Mesenchymal stem cell (in vitro differentiated cells and primary cell): ENCODE measurements at regions not wholly inside any gene's neighbourhood (a gene's known extent, or its start where the extent isn't known, plus 50 kb on each side); places are given as distances from the start of the nearest gene placed in this dataset.

Experiments used
- DNase-seq: peaks from one replicate; pipeline ENCODE4 v3.0.0-alpha.2; 2013
- H2AFZ ChIP-seq: one replicate; pipeline ENCODE4 v1.6.1; 2013; ENCODE audit warnings: low read depth, mild to moderate bottlenecking, control low read depth, inconsistent platforms, low read length, moderate library complexity
- H2AK5ac ChIP-seq: 2 replicates; pipeline ENCODE4 v1.6.1; 2013; ENCODE audit warnings: low read length, moderate library complexity, mild to moderate bottlenecking, inconsistent platforms; ENCODE audit not compliant: severe bottlenecking
- H2BK120ac ChIP-seq: one replicate; pipeline ENCODE4 v1.6.1; 2013; ENCODE audit warnings: low read depth, mild to moderate bottlenecking, inconsistent platforms, low read length, moderate library complexity
- H2BK12ac ChIP-seq, 2 experiments: one replicate each; pipeline ENCODE4 v1.6.1; 2013; ENCODE audit warnings: inconsistent platforms in 2 of 2, low read length in 2 of 2, mild to moderate bottlenecking in 2 of 2, moderate library complexity in 2 of 2, control low read depth in 1 of 2
- H2BK15ac ChIP-seq: one replicate; pipeline ENCODE4 v1.6.1; 2013; ENCODE audit warnings: mild to moderate bottlenecking, low read depth, inconsistent platforms; ENCODE audit not compliant: poor library complexity, severe bottlenecking
- H2BK5ac ChIP-seq: 2 replicates; pipeline ENCODE4 v1.6.1; 2013; ENCODE audit warnings: low read depth, mild to moderate bottlenecking, low read length, control low read depth, inconsistent platforms; ENCODE audit not compliant: poor library complexity, severe bottlenecking
- H3K14ac ChIP-seq, 2 experiments: one replicate each; pipeline ENCODE4 v1.6.1; 2013; ENCODE audit warnings: inconsistent platforms in 2 of 2, low read length in 2 of 2, control low read depth in 1 of 2, mild to moderate bottlenecking in 1 of 2, moderate library complexity in 1 of 2
- H3K18ac ChIP-seq, 2 experiments: one replicate each; pipeline ENCODE4 v1.6.1; 2013; ENCODE audit warnings: inconsistent platforms in 2 of 2, low read length in 2 of 2, control low read depth in 1 of 2, low read depth in 1 of 2, mild to moderate bottlenecking in 1 of 2
- H3K23ac ChIP-seq, 2 experiments: one replicate each; pipeline ENCODE4 v1.6.1; 2013; ENCODE audit warnings: inconsistent platforms in 2 of 2, low read length in 2 of 2, mild to moderate bottlenecking in 2 of 2, moderate library complexity in 2 of 2, control low read depth in 1 of 2
- H3K27ac ChIP-seq: 2 replicates; pipeline ENCODE4 v1.5.1; 2013; ENCODE audit warnings: mild to moderate bottlenecking, moderate library complexity, low read length, control low read depth, inconsistent platforms; ENCODE audit not compliant: poor library complexity, severe bottlenecking
- H3K27me3 ChIP-seq, 2 experiments: 2 replicates each; pipeline versions ENCODE4 v1.6.1 to v1.7.0; 2013; ENCODE audit warnings: low read length in 2 of 2, mild to moderate bottlenecking in 2 of 2, moderate library complexity in 2 of 2, control low read depth in 1 of 2, inconsistent platforms in 1 of 2; ENCODE audit not compliant: control insufficient read depth in 1 of 2, insufficient read depth in 1 of 2
- H3K36me3 ChIP-seq, 2 experiments: 2 replicates each; pipeline versions ENCODE4 v1.6.1 to v1.7.0; 2013; ENCODE audit warnings: low read length in 2 of 2, control low read depth in 1 of 2, inconsistent platforms in 1 of 2, low read depth in 1 of 2, mild to moderate bottlenecking in 1 of 2; ENCODE audit not compliant: insufficient read depth in 2 of 2, control insufficient read depth in 1 of 2
- H3K4ac ChIP-seq, 2 experiments: one replicate each; pipeline ENCODE4 v1.6.1; 2013; ENCODE audit warnings: inconsistent platforms in 2 of 2, low read length in 2 of 2, mild to moderate bottlenecking in 2 of 2, moderate library complexity in 2 of 2, control low read depth in 1 of 2, low read depth in 1 of 2
- H3K4me1 ChIP-seq: 2 replicates; pipeline ENCODE4 v1.6.1; 2013; ENCODE audit warnings: low read depth, low read length, control low read depth; ENCODE audit not compliant: control insufficient read depth, insufficient read depth
- H3K4me2 ChIP-seq: 2 replicates; pipeline ENCODE4 v1.6.1; 2013; ENCODE audit warnings: low read length, mild to moderate bottlenecking, inconsistent platforms; ENCODE audit not compliant: poor library complexity, severe bottlenecking
- H3K4me3 ChIP-seq, 2 experiments: 2 replicates each; pipeline versions ENCODE4 v1.5.1 to v1.7.0; 2013; ENCODE audit warnings: low read length in 2 of 2, mild to moderate bottlenecking in 2 of 2, control low read depth in 1 of 2, low read depth in 1 of 2; ENCODE audit not compliant: insufficient read depth in 1 of 2
- H3K79me1 ChIP-seq: replicated peaks from 2 replicates; pipeline ENCODE4 v1.6.1; 2013; ENCODE audit warnings: mild to moderate bottlenecking, control low read depth, low read length, inconsistent platforms; ENCODE audit not compliant: poor library complexity, severe bottlenecking
- H3K9ac ChIP-seq: 2 replicates; pipeline ENCODE4 v1.7.0; 2013; ENCODE audit warnings: mild to moderate bottlenecking, low read length, moderate library complexity
- H3K9me3 ChIP-seq: 2 replicates; pipeline ENCODE4 v1.7.0; 2013; ENCODE audit warnings: mild to moderate bottlenecking, low read length; ENCODE audit not compliant: control insufficient read depth
- H4K8ac ChIP-seq: one replicate; pipeline ENCODE4 v1.6.1; 2013; ENCODE audit warnings: inconsistent platforms, mild to moderate bottlenecking, low read length, moderate library complexity
- H4K91ac ChIP-seq: one replicate; pipeline ENCODE4 v1.6.1; 2013; ENCODE audit warnings: mild to moderate bottlenecking, low read length, inconsistent platforms
- WGBS: methylation state at CpG from one replicate; pipeline ENCODE4 v1.1.7; 2013; ENCODE audit warnings: mixed read lengths; 5-methylcytosine and 5-hydroxymethylcytosine counted together

- 91% methylated on average over 3 of the region's 3 CpGs for WGBS
- no peak overlapping the region for H3K14ac ChIP-seq
- H3K4me2 ChIP-seq = no peak overlapping the region
Measured at GRCh38 chr7:25322473-25322872, 94.2 kb upstream of the NPVF start.

GRCh38 chr7:25325186-25325757 lies 97.0 kb upstream of the NPVF start:
- Histone ChIP-seq H3K9ac (no peak overlapping the region), H2AFZ (no peak overlapping the region), H3K4ac (no peak overlapping the region), H4K91ac (no peak overlapping the region), H3K4me1 (no peaks in the 10 kb centered on the region), H2BK15ac (no peak overlapping the region), H3K27ac (no peak overlapping the region), H3K79me1 (no peaks in the 10 kb centered on the region), H4K8ac (no peak overlapping the region), H2BK12ac (no peak overlapping the region), H3K18ac (no peak overlapping the region), H3K9me3 (no peaks in the 10 kb centered on the region), H3K36me3 (no peaks in the 10 kb centered on the region), H2BK5ac (no peak overlapping the region), H2AK5ac (no peak overlapping the region), H3K27me3 (peaks cover 7 to 14% of the 10 kb centered on the region in 2 experiments), H3K4me2 (no peak overlapping the region), H3K14ac (no peak overlapping the region), H3K4me3 (no peak overlapping the region), H3K23ac (no peak overlapping the region), H2BK120ac (no peak overlapping the region)
- DNase-seq = no peak
- 0% methylated on average over 1 of the region's 2 CpGs for WGBS

More at GRCh38 chr7:25322473-25322872, 94.2 kb upstream of the NPVF start:
- Histone ChIP-seq H3K79me1 (no peaks in the 10 kb centered on the region), H3K4ac (no peak overlapping the region), H3K9me3 (no peaks in the 10 kb centered on the region), H3K4me3 (no peak overlapping the region), H2AFZ (no peak overlapping the region), H2BK12ac (no peak overlapping the region), H3K36me3 (no peaks in the 10 kb centered on the region), H3K9ac (no peak overlapping the region), H2BK5ac (no peak overlapping the region), H3K23ac (no peak overlapping the region), H4K91ac (no peak overlapping the region), H3K4me1 (no peaks in the 10 kb centered on the region), H3K27me3 (peaks cover 7 to 14% of the 10 kb centered on the region in 2 experiments), H3K27ac (no peak overlapping the region), H4K8ac (no peak overlapping the region), H2BK120ac (no peak overlapping the region), H2AK5ac (no peak overlapping the region), H3K18ac (no peak overlapping the region), H2BK15ac (no peak overlapping the region)
- no peak for DNase-seq

- Histone ChIP-seq H2BK12ac (no peak overlapping the region), H3K9ac (no peak overlapping the region), H3K9me3 (no peaks in the 10 kb centered on the region), H3K4me2 (no peak overlapping the region), H3K4me3 (no peak overlapping the region), H3K18ac (no peak overlapping the region), H3K27me3 (peaks cover 7 to 8% of the 10 kb centered on the region in 2 experiments), H2AK5ac (no peak overlapping the region), H4K8ac (no peak overlapping the region), H2BK120ac (no peak overlapping the region), H3K36me3 (no peaks in the 10 kb centered on the region), H3K14ac (no peak overlapping the region), H3K79me1 (no peaks in the 10 kb centered on the region), H2BK15ac (no peak overlapping the region), H3K4ac (no peak overlapping the region), H2AFZ (no peak overlapping the region), H4K91ac (no peak overlapping the region), H3K4me1 (no peaks in the 10 kb centered on the region), H3K27ac (no peak overlapping the region), H3K23ac (no peak overlapping the region), H2BK5ac (no peak overlapping the region)
- WGBS = 94% methylated on average over 19 of the region's 19 CpGs
- no peak for DNase-seq
Measured at GRCh38 chr7:25326501-25327156, 98.3 kb upstream of the NPVF start.

DNA sequence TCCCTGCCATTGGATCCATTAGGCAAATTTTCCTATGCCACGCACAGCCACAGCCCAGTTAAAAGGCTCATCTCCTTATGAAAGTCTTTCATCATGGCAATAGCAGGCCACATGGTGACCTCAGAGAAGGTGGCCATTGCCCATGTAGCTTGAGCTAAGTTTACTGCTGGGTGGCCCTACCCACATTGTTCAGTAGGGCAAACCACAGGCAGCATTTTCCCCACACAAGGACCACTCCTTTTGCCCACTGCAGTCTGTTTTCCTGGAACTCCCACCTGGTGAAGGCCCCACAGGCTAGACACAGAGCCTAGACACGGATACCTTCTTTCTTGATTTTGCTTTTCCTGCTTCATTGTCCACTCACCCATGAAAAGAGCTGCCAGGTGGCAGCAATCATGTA lies 101.5 kb upstream of the NPVF start:
- no peak for DNase-seq

More for the DNA sequence above, 101.5 kb upstream of the NPVF start:
- H3K4me1 ChIP-seq = no peaks in the 10 kb centered on the region
- no peak overlapping the region for H4K8ac ChIP-seq
- H3K9me3 ChIP-seq = no peaks in the 10 kb centered on the region
- H2BK15ac ChIP-seq = no peak overlapping the region
- H2BK120ac ChIP-seq = no peak overlapping the region
- H3K14ac ChIP-seq = no peak overlapping the region
- H3K4me2 ChIP-seq = no peak overlapping the region
- H3K36me3 ChIP-seq = no peaks in the 10 kb centered on the region
- H3K4ac ChIP-seq = no peak overlapping the region
- H3K18ac ChIP-seq = no peak overlapping the region
- no peaks in the 10 kb centered on the region for H3K79me1 ChIP-seq
- no peaks in the 10 kb centered on the region for H3K27me3 ChIP-seq
- H3K4me3 ChIP-seq = no peak overlapping the region
- H2BK12ac ChIP-seq = no peak overlapping the region
- H3K23ac ChIP-seq = no peak overlapping the region
- H2BK5ac ChIP-seq = no peak overlapping the region
- H4K91ac ChIP-seq = no peak overlapping the region
- H2AFZ ChIP-seq = no peak overlapping the region
- no peak overlapping the region for H2AK5ac ChIP-seq
- 75% methylated on average over 2 of the region's 2 CpGs for WGBS
- H3K9ac ChIP-seq = no peak overlapping the region
- no peak overlapping the region for H3K27ac ChIP-seq
